Chondrocyte (in vitro differentiated cells): ENCODE measurements at regions not wholly inside any gene's neighbourhood (a gene's known extent, or its start where the extent isn't known, plus 50 kb on each side); places are given as distances from the start of the nearest gene placed in this dataset.

Source experiments
- DNase-seq: peaks from one replicate; pipeline ENCODE4 v3.0.0; 2021; ENCODE audit warnings: mixed read lengths, low spot score
- H3K27ac Mint-ChIP-seq: one replicate; pipeline ENCODE4 v1.8.0; 2021; ENCODE audit warnings: mild to moderate bottlenecking, moderate library complexity, mixed read lengths; ENCODE audit not compliant: unreplicated experiment
- H3K27me3 Mint-ChIP-seq: 2 replicates; pipeline ENCODE4 v1.8.0; 2021; ENCODE audit warnings: low read depth, mixed read lengths
- H3K36me3 Mint-ChIP-seq: 2 replicates; pipeline ENCODE4 v1.8.0; 2021; ENCODE audit warnings: low read depth, mixed read lengths
- H3K4me1 Mint-ChIP-seq: 2 replicates; pipeline ENCODE4 v1.8.0; 2021; ENCODE audit warnings: low read depth, mild to moderate bottlenecking, mixed read lengths
- H3K4me3 Mint-ChIP-seq: one replicate; pipeline ENCODE4 v1.8.0; 2021; ENCODE audit warnings: mild to moderate bottlenecking, moderate library complexity, mixed read lengths; ENCODE audit not compliant: unreplicated experiment
- H3K9me3 Mint-ChIP-seq: 2 replicates; pipeline ENCODE4 v1.8.0; 2021; ENCODE audit warnings: low read depth, mixed read lengths
- TF ChIP-seq, protein P1 (sequence below): fragments of 200-600 bp; sonication (generic); IDR thresholded peaks from 2 replicates; pipeline ENCODE4 v1.5.0; 2021; ENCODE audit warnings: antibody characterized with exemption, mild to moderate bottlenecking, moderate library complexity

DNA sequence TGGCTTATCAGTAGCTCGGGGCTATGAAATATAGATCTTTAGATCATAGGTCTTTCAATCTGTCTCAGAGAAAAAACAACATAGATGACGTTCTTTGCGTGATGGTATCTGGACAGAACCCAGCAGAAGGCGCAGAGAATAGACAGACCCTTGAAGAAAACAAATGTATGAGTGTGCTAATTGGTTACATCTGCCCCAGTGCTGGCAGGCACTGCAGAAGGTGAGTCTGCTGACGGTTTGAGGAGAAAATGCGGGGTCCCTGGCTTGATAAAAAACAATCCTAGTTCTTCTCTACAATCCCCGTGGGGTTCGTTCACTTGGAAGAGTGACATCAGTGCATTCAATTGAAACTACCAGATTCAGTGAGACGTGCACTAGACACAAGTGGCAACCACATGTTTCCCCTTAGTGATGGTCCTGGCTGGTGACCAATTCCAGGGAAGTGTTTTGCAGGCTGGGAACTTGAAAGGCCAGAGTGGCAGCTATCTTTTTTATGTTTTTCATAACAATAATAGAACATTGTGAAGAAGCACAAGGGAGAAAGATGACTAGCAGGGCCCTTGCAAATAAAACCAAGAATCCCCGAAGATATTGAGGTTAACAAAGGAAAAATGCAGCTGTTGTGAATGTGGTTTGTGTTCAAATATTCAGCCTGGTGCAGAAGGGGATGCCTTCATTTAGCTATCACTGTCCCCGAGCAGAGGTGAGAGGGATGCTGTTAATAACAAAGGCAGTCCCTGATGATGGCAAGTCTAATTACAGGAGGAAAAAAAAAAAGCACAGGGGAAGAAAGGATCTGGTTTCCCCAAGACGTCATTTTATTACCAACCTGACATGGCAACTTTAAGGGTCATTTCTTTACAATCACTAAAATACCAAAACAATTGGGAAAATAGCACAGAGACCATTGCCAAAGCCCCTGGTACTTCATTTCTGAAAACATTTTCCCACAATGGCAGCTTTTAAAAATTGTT lies 337.6 kb upstream of the FIGN start:
- TF ChIP-seq, protein P1, sequence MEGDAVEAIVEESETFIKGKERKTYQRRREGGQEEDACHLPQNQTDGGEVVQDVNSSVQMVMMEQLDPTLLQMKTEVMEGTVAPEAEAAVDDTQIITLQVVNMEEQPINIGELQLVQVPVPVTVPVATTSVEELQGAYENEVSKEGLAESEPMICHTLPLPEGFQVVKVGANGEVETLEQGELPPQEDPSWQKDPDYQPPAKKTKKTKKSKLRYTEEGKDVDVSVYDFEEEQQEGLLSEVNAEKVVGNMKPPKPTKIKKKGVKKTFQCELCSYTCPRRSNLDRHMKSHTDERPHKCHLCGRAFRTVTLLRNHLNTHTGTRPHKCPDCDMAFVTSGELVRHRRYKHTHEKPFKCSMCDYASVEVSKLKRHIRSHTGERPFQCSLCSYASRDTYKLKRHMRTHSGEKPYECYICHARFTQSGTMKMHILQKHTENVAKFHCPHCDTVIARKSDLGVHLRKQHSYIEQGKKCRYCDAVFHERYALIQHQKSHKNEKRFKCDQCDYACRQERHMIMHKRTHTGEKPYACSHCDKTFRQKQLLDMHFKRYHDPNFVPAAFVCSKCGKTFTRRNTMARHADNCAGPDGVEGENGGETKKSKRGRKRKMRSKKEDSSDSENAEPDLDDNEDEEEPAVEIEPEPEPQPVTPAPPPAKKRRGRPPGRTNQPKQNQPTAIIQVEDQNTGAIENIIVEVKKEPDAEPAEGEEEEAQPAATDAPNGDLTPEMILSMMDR = no peak
- peaks cover 10% of the 10 kb centered on the region for H3K9me3 Mint-ChIP-seq
- H3K27me3 Mint-ChIP-seq = no peaks in the 10 kb centered on the region
- H3K4me3 Mint-ChIP-seq = no peak overlapping the region
- H3K4me1 Mint-ChIP-seq = peaks cover 8% of the 10 kb centered on the region
- DNase-seq = no peak
- H3K36me3 Mint-ChIP-seq = no peaks in the 10 kb centered on the region
- H3K27ac Mint-ChIP-seq = no peak overlapping the region

DNA sequence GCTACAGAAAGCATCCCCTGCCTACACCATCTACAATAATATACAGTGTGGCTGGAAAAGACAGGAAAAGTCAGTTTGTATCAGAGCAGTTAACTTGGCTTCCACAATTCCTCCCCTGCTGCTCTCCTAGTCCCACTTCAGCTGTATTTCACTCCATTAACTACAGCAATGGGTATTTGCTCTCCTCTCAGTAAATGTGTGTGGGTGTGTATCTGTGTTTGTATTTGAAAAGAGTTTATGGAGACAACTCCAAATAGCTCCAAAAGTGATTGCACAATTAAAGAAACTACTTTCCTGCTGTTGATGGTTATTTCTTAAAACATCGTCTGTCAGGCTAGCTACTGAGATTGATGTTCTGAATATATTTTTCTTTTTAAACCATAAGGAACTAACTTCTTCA lies 333.7 kb upstream of the FIGN start:
- H3K36me3 Mint-ChIP-seq = no peaks in the 10 kb centered on the region
- DNase-seq = no peak

DNA sequence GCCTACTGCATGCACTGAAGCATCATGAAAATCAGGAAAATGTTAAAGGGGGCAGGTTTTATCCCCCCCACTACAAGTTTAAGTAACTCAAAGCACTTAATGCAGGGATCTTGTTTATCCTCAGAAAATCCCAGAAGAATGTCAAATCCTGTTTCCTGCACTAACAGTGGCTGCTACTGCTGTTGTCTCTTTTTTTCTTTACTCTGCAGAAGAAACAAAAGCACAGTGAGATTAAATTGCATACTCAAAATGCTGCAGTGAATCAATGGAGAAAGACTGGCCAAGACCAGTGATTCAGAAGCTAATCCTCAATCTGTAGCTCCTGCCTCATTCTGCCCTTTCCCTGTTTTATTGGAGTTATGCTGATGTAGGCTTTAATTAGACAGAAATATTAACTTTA lies 332.3 kb upstream of the FIGN start:
- H3K4me3 Mint-ChIP-seq = no peak overlapping the region
- no peaks in the 10 kb centered on the region for H3K36me3 Mint-ChIP-seq
- no peaks in the 10 kb centered on the region for H3K27me3 Mint-ChIP-seq
- peaks cover 1% of the 10 kb centered on the region for H3K4me1 Mint-ChIP-seq
- TF ChIP-seq, protein P1 = no peak
- no peak overlapping the region for H3K27ac Mint-ChIP-seq
- H3K9me3 Mint-ChIP-seq = no peaks in the 10 kb centered on the region
- DNase-seq = no peak

More for the DNA sequence above, 333.7 kb upstream of the FIGN start:
- H3K27ac Mint-ChIP-seq = no peak overlapping the region
- TF ChIP-seq, protein P1 = no peak
- no peak overlapping the region for H3K4me3 Mint-ChIP-seq
- peaks cover 8% of the 10 kb centered on the region for H3K4me1 Mint-ChIP-seq
- H3K9me3 Mint-ChIP-seq = no peaks in the 10 kb centered on the region
- H3K27me3 Mint-ChIP-seq = no peaks in the 10 kb centered on the region

DNA sequence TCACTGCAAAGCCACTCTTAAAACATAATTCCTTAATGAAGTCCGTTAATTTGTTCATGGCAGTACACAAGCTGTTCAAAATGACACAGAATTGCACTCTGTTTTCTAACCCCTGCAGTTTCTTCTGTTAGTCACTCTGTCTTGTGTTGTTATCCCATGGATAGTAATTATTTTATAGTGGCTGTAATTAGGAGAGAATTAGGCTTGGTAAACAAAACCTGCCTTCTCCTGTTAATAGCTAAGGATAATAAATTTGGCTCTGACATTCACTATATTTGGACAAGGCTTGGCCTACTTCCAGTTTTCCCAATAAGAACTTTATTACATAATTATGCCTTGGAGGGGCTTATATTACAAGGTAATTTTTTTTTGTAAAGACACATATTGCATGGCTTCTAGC lies 330.3 kb upstream of the FIGN start:
- no peak for DNase-seq
- Mint-ChIP-seq H3K27ac (no peak overlapping the region), H3K4me1 (peaks cover 11% of the 10 kb centered on the region), H3K27me3 (no peaks in the 10 kb centered on the region), H3K9me3 (no peaks in the 10 kb centered on the region), H3K4me3 (no peak overlapping the region), H3K36me3 (no peaks in the 10 kb centered on the region)
- TF ChIP-seq, protein P1 = no peak

DNA sequence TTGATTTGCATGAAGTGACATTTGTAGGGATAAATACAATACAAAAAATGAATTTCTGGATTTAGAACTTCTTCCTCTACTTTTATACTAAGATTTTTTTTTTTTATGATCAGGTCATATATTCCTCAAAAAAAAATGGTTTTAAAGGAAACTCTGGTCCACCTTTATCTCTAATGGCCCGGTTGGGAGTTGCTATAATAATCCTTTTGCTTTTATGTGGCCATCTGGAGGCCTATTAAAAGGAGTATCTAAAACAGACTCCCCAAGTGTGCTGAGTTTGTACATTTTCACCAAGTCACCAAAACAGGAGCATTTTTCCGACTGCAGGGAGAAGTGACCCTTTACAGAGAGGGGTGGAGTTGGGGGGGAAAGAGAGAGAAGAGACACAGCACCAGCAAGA lies 329.2 kb upstream of the FIGN start:
- H3K4me1 Mint-ChIP-seq = peaks cover 15% of the 10 kb centered on the region
- TF ChIP-seq, protein P1 = no peak
- no peaks in the 10 kb centered on the region for H3K36me3 Mint-ChIP-seq
- no peak overlapping the region for H3K27ac Mint-ChIP-seq
- H3K4me3 Mint-ChIP-seq = no peak overlapping the region
- H3K9me3 Mint-ChIP-seq = no peaks in the 10 kb centered on the region
- H3K27me3 Mint-ChIP-seq = no peaks in the 10 kb centered on the region
- DNase-seq = no peak
